GM12872 (cell line): ENCODE measurements at regions not wholly inside any gene's neighbourhood (a gene's known extent, or its start where the extent isn't known, plus 50 kb on each side); places are given as distances from the start of the nearest gene placed in this dataset.

Experiments used
- TF ChIP-seq, protein P1 (sequence below): IDR thresholded peaks from 3 replicates; pipeline ENCODE4 v1.5.1; 2011; ENCODE audit warnings: low read depth, mild to moderate bottlenecking, low read length, moderate library complexity; ENCODE audit not compliant: insufficient read depth

DNA sequence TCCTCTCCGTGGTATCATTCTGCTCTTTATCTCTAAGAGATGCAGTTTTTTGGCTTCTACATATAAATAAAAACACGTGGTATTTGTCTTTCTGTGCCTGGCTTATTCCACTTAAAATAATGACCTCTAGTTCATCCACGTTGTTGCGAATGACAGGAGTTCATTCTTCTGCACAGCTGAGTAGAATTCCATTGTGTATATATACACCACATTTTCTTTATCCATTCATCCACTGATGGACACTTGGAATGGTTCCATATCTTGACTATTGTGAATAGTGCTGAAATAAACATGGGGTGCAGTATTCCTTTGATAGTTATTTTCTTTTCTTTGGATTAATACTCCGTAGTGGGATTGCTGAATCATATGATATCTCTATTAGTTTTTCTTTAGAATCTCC is 262.3 kb downstream of the SOX11 start:
- TF ChIP-seq, protein P1, sequence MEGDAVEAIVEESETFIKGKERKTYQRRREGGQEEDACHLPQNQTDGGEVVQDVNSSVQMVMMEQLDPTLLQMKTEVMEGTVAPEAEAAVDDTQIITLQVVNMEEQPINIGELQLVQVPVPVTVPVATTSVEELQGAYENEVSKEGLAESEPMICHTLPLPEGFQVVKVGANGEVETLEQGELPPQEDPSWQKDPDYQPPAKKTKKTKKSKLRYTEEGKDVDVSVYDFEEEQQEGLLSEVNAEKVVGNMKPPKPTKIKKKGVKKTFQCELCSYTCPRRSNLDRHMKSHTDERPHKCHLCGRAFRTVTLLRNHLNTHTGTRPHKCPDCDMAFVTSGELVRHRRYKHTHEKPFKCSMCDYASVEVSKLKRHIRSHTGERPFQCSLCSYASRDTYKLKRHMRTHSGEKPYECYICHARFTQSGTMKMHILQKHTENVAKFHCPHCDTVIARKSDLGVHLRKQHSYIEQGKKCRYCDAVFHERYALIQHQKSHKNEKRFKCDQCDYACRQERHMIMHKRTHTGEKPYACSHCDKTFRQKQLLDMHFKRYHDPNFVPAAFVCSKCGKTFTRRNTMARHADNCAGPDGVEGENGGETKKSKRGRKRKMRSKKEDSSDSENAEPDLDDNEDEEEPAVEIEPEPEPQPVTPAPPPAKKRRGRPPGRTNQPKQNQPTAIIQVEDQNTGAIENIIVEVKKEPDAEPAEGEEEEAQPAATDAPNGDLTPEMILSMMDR, result no peak

GRCh38 chr2:5955921-5956320 is 263.7 kb downstream of the SOX11 start:
- TF ChIP-seq, protein P1, result no peak

DNA sequence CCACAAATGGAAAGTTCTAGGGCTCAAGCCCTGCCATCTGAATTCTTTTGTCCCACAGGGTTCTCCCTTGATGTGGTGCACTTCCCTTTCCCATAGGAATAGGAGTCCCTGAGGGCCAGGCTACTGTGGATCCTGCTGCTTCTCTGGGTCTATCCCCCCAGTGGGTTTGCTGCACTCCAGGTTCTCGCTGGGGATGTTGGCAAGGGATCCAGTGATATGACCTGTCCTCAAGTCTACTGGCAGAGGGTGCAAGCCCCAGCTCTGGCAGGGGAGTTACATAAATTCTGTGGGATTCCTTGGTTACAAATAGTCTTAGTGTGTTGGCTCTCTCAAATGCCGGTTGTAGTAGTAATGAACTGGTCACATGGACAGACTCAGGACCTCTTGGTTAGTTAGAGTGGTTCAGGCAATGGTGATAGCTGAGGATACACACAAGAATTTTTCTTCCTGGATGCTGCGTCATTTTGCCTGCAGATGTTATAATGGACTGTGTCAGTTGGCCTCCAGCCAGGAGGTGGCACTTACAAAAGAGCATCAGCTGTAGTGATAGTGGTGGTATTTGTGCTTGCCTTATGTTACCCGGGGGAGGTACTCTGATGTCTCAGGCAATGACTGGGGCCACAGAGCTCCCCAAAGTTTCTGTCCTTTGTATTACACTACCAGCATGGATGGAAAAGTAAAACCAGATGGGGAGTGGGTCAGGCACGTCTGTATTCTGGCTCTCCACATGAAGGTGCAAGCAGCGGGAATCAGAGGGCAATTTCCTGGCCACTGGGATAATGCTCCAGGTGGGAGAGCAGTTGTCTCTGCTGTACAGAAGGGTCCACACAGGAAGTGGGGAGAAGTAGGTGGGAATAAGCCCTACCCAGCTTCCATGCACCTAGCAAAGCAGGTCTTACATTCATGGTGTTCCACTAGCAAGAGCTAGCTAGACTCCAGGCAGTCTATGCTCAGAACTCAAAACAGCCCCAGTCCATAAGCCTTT is 267.9 kb downstream of the SOX11 start:
- TF ChIP-seq, protein P1, result no peak

DNA sequence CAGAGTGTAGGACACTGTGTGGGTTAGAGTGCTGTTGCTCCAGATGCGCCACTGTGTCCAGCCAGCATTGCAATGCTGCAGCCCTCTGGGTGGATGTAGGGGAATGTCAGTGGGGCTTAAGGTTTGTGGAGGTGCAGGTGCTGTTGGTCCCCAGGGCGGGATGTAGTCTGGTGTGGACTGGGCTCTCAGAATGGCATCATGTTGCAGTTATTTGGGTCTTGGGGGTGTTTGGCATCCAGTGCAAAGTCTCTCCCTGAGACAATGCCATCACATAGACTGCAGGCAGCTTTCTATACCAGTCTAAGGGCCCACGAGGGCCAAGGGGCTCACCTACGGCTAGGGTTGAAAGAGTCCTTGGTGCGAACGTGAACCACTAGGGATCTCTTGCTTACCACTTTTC is 275.3 kb downstream of the SOX11 start:
- TF ChIP-seq, protein P1, result no peak

DNA sequence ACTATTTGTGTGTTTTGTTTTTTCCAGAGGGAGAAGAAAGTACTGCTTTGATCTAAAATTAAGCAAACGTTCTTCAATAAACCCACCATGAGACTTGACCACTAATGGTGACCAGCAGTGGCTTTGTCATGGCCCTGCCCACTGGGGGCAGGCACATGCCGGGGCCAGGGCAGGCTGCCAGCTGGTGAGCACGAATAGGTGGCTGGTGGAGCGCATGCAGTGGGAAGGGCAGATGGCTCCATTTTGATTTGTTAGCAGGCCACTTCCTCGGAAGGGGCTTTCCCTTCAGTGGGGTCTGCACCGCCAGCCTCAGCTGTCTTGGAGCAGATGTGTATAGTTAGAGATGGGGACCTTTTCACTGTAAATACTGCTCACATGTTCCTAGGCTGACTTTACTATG is 277.1 kb downstream of the SOX11 start:
- TF ChIP-seq, protein P1, result no peak

- TF ChIP-seq, protein P1, result no peak
Measured at GRCh38 chr2:5970347-5970746, 278.2 kb downstream of the SOX11 start.

DNA sequence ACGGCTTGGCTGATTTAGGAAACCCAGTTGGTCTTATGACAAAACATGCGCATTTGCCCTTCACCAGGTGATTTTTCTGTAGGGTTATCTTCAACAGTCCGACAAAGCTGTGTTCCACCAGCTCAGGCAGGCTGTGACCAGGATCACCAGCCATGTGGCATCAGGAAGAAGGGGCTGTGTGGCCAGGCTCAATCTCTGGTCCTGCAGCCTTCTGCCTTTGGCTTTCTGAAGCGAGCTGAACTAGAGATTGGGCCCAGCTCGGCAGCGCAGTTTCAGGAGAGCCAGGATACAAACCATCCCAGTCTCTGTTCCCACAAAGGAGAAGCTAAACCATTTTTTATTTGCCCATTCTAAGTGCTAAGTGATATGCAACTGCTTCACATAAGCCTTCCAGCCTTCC is 282.3 kb downstream of the SOX11 start:
- TF ChIP-seq, protein P1, result no peak
